Superior temporal gyrus (tissue), 1 donor: ENCODE measurements at regions not wholly inside any gene's neighbourhood (a gene's known extent, or its start where the extent isn't known, plus 50 kb on each side); places are given as distances from the start of the nearest gene placed in this dataset.

Experiments used
- DNase-seq: peaks from one replicate; pipeline ENCODE4 v3.0.0-alpha.2; 2016; ENCODE audit errors: extremely low spot score

DNA sequence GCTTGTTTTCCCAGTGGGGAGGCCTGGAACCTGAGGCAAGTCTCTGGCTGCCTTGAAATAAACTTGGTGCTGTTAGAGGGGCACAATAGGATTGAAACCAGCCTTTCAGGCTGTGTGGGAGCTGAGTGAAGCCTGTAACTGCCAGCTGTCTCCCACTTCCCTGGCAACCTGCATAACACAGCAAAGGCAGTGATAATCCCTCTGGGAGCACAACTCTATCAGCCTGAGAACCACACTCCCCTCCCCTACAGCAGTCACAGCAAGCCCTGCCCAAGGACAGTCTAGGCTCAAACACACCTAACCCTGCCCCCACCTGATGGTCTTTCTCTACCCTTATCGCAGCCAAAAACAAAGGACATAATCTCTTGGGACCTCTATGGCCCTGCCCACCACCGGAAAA is 683.8 kb upstream of the ATXN8OS start:
- no peak for DNase-seq

GRCh38 chr13:69418319-69418718 is 689.3 kb upstream of the ATXN8OS start:
- DNase-seq, result no peak

GRCh38 chr13:69410761-69411160 is 696.9 kb upstream of the ATXN8OS start:
- DNase-seq, result no peak

DNA sequence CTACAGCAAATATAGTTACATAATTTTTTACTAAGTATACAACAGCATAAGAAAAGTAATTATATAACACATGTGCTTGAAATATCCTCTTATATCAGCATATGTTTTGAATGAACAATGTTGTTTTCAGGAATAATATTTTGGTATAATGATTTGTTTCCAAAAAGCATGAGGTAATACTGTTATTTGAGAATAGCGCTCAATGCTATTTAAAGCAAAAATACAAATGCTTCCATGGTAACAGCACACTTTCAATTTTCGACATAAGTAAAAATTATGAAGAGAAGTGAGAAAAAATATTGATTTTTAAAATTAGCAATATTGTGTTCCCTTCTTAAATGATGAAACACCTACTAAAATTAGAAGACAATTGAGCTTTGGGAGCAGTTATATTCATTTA is 715.9 kb upstream of the ATXN8OS start:
- no peak for DNase-seq

DNA sequence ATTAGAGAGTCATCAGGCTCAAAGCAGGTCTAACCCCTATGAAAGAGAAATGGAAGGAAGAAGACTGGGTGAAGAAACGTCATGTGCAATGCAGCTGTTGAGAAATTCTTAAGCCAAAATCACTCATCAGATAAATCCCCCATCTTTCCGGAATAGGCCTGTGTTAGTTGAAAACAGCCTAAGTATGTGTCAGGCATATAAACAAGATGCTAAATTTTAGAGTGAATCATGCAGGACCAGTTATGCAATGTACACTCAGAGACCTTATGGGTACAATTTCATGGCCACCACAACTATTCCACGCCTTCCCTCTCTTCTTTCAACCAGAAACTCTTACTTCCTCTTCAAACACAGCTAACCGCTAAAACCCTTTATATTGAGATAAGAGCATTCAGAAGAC is 717.7 kb upstream of the ATXN8OS start:
- no peak for DNase-seq

DNA sequence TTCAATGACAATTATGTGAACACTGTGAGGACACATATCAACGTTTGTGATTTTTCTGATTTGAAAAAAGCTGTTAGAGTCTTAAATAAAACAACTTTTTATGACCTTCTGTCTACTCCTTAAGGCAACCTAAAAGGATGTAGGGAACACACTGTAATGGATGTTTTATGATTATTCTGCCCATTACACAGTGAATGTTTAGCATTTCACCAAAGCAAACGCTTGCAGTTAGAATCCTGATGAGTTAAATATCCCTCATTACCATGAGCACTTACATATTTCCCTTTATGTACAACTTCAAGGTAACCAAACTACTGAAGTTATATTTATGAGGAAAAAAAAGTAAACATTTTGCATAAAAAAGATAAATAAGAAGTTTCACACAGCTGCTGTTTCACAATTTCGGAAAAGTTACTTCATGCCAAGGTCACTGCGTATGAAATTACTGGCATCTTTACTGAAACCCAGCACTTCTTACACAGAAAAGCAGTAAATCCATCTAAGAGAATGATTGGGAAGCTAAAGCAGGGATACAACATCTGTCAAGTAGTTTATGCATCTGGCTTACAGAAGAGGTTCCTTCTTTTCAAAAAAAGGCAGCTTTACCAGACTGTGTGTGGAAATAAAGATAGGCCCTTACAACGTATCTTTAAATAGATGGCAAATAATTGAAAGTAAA is 733.7 kb upstream of the ATXN8OS start:
- no peak for DNase-seq

- DNase-seq, result no peak
Measured at GRCh38 chr13:69363360-69363759, 744.3 kb upstream of the ATXN8OS start.

- DNase-seq, result no peak
Measured at GRCh38 chr13:69331245-69331644, 776.4 kb upstream of the ATXN8OS start.

DNA sequence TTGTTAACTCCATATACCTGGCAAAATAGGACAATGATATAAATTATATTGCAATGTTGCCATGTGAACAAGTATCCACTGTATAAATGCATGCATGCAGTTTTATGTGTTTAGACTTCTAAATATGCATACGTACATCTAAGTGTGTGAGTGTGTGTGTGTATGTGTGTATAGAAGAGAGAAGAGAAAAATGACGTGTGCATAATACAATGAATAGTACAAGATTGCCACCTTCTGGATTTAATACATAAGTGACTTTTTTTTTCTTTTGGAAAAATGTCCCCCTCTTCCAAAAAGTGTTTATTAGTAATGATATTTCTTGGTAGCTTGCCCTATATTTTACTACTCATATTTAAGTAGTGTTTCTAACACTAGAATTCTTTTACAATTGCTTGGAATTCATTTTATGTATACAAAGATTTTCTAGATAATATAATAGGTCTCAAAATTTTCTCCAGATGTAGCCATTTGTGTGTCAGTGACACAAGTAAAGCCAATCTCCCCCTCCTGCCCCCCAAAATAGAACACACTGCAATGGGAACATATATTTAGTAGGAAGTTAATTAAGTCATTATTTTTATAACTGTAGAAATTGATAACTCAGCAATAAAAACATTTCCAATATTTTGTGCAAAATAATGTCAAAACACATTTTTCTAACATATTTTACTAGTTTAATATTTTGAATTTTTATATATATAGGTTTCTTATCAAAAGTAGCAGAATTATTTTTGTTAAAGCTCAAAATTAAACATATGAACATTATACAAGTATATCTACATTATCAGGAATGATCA is 783.3 kb upstream of the ATXN8OS start:
- DNase-seq, result peak; percentile 25

- no peak for DNase-seq
Measured at GRCh38 chr13:69319656-69320055, 788.0 kb upstream of the ATXN8OS start.

DNA sequence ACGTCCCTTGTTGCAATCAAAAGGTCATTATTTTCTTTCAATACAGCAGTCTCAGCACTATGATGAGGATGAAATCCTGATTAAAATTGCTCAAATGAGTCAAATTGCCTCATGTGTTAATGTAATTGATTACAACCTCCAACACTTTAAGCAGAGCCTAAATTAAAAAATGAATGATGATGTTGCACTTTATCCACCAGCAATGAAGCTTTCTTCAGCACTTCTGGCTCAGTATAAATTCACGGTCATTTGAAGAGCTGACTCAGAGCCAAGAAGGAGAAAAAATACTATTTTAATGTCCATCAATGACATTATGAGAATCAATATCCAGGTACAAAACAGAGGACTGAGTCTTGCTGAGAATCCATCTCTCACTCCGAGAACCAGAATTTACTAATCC is 792.6 kb upstream of the ATXN8OS start:
- no peak for DNase-seq

DNA sequence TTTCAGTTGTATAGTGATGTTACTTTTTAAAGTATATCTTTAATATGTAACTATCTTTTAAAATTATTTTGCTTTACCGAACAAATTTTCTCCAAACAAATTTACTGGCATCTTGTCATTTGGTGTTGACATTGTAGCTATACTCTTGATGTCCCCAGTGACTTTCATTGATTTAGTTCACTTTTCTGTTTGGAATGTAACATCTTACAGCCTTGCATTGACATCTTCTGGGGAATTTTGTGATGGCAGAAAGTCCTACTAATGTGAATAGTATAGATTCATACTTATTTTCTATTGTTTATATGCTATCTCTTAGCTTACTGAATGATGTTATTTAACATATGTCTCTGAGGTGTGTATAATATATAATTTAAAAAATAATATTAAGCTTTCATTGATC is 800.9 kb upstream of the ATXN8OS start:
- no peak for DNase-seq

- DNase-seq, result no peak
Measured at GRCh38 chr13:69300131-69300530, 807.5 kb upstream of the ATXN8OS start.

- no peak for DNase-seq
Measured at GRCh38 chr13:69296130-69296529, 811.5 kb upstream of the ATXN8OS start.

GRCh38 chr13:69292789-69293425 is 814.7 kb upstream of the ATXN8OS start:
- DNase-seq, result no peak

GRCh38 chr13:69291292-69291906 is 816.2 kb upstream of the ATXN8OS start:
- no peak for DNase-seq

DNA sequence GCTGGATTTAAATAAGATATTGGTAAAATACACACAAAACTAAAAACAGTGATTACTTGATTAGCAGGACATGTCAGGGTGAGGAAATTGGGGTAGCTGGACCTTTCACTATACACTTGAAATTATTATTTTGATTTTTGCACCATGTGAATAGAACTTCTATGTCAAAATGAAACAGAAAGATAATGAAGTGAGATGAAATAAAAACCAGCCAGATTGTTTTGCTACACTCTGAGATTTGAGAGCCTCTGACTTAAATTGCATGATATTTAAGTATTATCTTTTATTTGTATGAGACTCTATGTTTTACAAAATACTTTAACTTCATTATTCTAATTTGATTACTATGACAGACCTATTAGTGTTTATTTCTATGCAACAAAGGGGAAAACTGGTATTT is 819.6 kb upstream of the ATXN8OS start:
- DNase-seq, result no peak

DNA sequence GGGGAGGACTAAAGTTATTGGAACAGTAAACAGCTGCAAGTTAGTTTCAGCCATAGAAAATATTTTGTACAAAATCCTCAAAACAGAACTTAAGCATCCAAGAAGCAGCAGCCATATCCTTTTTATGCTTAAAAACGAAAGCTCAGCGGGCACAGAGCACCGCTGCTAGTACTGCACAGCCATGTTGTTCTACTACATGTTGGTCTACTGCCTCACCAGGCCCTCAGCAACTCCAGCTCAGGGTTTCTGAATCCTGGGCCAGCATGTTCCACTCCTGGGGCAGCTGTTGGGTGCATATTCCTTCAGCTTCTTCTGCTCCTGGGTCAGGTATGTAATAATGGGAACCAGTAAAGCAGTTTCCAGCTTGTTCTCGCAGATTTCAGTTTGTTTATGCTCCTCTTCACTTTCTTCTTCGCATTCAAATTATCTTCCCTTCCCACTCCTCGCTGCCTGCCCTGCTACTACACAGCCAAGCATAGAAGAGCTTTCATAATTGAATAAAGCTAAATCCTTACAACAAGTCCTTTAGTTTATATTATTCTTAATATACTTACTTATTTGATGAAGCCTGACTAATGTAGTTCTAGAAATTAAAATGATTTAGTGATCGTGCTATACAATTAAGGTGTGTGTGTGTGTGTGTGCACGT is 820.5 kb upstream of the ATXN8OS start:
- no peak for DNase-seq

GRCh38 chr13:69283837-69284236 is 823.8 kb upstream of the ATXN8OS start:
- DNase-seq, result no peak

DNA sequence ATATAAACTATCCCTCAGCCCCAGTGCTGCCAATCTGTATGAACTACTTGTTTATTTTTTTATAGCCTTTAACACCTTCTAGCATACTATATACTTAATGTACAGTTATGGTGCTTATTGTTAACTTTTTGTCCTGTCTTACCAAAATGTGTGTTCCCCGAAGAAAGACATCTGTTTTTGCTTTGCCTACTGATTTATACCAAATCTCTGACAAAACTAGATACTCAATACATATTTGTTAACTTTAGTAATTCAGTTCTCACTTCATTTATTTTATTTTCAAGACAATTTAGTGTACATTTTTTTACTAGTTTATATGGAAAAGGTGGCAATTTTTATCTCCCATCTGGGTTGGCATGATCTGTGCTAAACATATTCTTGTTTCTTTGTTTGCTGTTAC is 824.3 kb upstream of the ATXN8OS start:
- DNase-seq, result no peak

DNA sequence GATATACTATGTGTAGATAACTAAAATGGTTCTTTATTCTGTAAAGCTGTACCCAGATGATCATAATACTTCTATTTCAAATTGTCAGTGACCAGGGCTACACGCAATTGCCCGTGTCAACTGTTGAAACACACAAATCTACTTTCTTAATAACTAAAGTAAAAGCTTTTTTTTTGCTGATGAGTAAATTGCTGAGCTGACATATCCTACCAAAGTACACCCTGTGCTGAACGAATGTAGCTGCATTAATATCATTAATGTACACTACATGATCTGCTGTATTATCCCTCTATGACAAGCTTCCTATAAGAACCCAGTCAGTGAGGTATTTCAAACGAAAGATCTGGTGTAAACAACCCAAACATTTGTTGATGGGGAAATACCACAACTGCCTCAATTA is 827.2 kb upstream of the ATXN8OS start:
- DNase-seq, result no peak

GRCh38 chr13:69279213-69279612 is 828.4 kb upstream of the ATXN8OS start:
- no peak for DNase-seq
